Activated naive CD4-positive, alpha-beta T cell treated with anti-CD3 and anti-CD28 coated beads, Interleukin-2, amount 50 U/mL, for 24 hours (primary cell): ENCODE measurements at regions not wholly inside any gene's neighbourhood (a gene's known extent, or its start where the extent isn't known, plus 50 kb on each side); places are given as distances from the start of the nearest gene placed in this dataset.

ENCODE experiments used
- H3K27ac Mint-ChIP-seq: one replicate; pipeline ENCODE4 v1.8.0; 2021; ENCODE audit warnings: mild to moderate bottlenecking, mixed read lengths
- H3K27me3 Mint-ChIP-seq: one replicate; pipeline ENCODE4 v1.8.0; 2021; ENCODE audit warnings: mixed read lengths
- H3K36me3 Mint-ChIP-seq: one replicate; pipeline ENCODE4 v1.8.0; 2021; ENCODE audit warnings: mixed read lengths
- H3K4me1 Mint-ChIP-seq: one replicate; pipeline ENCODE4 v1.8.0; 2021; ENCODE audit warnings: mixed read lengths
- H3K4me3 Mint-ChIP-seq: one replicate; pipeline ENCODE4 v1.8.0; 2021; ENCODE audit warnings: mild to moderate bottlenecking, mixed read lengths
- H3K9me3 Mint-ChIP-seq: one replicate; pipeline ENCODE4 v1.8.0; 2021; ENCODE audit warnings: mixed read lengths

GRCh38 chr2:235151152-235151551 is 199.3 kb downstream of the SH3BP4 start:
- no peaks in the 10 kb centered on the region for H3K36me3 Mint-ChIP-seq
- H3K27me3 Mint-ChIP-seq = no peaks in the 10 kb centered on the region
- no peak overlapping the region for H3K27ac Mint-ChIP-seq
- H3K4me1 Mint-ChIP-seq = no peaks in the 10 kb centered on the region
- no peak overlapping the region for H3K4me3 Mint-ChIP-seq
- no peaks in the 10 kb centered on the region for H3K9me3 Mint-ChIP-seq

GRCh38 chr2:235155163-235155562 is 203.3 kb downstream of the SH3BP4 start:
- peaks cover 1% of the 10 kb centered on the region for H3K27me3 Mint-ChIP-seq
- H3K4me3 Mint-ChIP-seq = no peak overlapping the region
- no peaks in the 10 kb centered on the region for H3K36me3 Mint-ChIP-seq
- no peak overlapping the region for H3K27ac Mint-ChIP-seq
- no peaks in the 10 kb centered on the region for H3K9me3 Mint-ChIP-seq
- no peaks in the 10 kb centered on the region for H3K4me1 Mint-ChIP-seq

GRCh38 chr2:235156055-235156454 is 204.2 kb downstream of the SH3BP4 start:
- no peak overlapping the region for H3K4me3 Mint-ChIP-seq
- no peaks in the 10 kb centered on the region for H3K9me3 Mint-ChIP-seq
- H3K27ac Mint-ChIP-seq = no peak overlapping the region
- no peaks in the 10 kb centered on the region for H3K4me1 Mint-ChIP-seq
- no peaks in the 10 kb centered on the region for H3K36me3 Mint-ChIP-seq
- H3K27me3 Mint-ChIP-seq = peaks cover 1% of the 10 kb centered on the region

GRCh38 chr2:235157746-235158482 is 206.1 kb downstream of the SH3BP4 start:
- Mint-ChIP-seq H3K27me3 (peaks cover 8% of the 10 kb centered on the region), H3K4me3 (no peak overlapping the region), H3K9me3 (no peaks in the 10 kb centered on the region), H3K27ac (no peak overlapping the region), H3K4me1 (no peaks in the 10 kb centered on the region), H3K36me3 (no peaks in the 10 kb centered on the region)

GRCh38 chr2:235160281-235160810 is 208.5 kb downstream of the SH3BP4 start:
- H3K27me3 Mint-ChIP-seq = peaks cover 8% of the 10 kb centered on the region
- H3K36me3 Mint-ChIP-seq = no peaks in the 10 kb centered on the region
- no peak overlapping the region for H3K4me3 Mint-ChIP-seq
- H3K27ac Mint-ChIP-seq = no peak overlapping the region
- no peaks in the 10 kb centered on the region for H3K4me1 Mint-ChIP-seq
- no peaks in the 10 kb centered on the region for H3K9me3 Mint-ChIP-seq

GRCh38 chr2:235161565-235161964 is 209.7 kb downstream of the SH3BP4 start:
- H3K9me3 Mint-ChIP-seq = no peaks in the 10 kb centered on the region
- H3K4me3 Mint-ChIP-seq = no peak overlapping the region
- peaks cover 10% of the 10 kb centered on the region for H3K27me3 Mint-ChIP-seq
- H3K36me3 Mint-ChIP-seq = no peaks in the 10 kb centered on the region
- no peak overlapping the region for H3K27ac Mint-ChIP-seq
- H3K4me1 Mint-ChIP-seq = no peaks in the 10 kb centered on the region

GRCh38 chr2:235162082-235162836 is 210.4 kb downstream of the SH3BP4 start:
- H3K27ac Mint-ChIP-seq = no peak overlapping the region
- H3K4me3 Mint-ChIP-seq = no peak overlapping the region
- H3K36me3 Mint-ChIP-seq = no peaks in the 10 kb centered on the region
- H3K27me3 Mint-ChIP-seq = peaks cover 9% of the 10 kb centered on the region
- H3K4me1 Mint-ChIP-seq = no peaks in the 10 kb centered on the region
- no peaks in the 10 kb centered on the region for H3K9me3 Mint-ChIP-seq

GRCh38 chr2:235162837-235163197 is 211.0 kb downstream of the SH3BP4 start:
- Mint-ChIP-seq H3K27me3 (peaks cover 9% of the 10 kb centered on the region), H3K27ac (no peak overlapping the region), H3K4me3 (no peak overlapping the region), H3K9me3 (no peaks in the 10 kb centered on the region), H3K4me1 (no peaks in the 10 kb centered on the region), H3K36me3 (no peaks in the 10 kb centered on the region)

- H3K36me3 Mint-ChIP-seq = no peaks in the 10 kb centered on the region
- no peak overlapping the region for H3K27ac Mint-ChIP-seq
- peaks cover 6% of the 10 kb centered on the region for H3K9me3 Mint-ChIP-seq
- no peaks in the 10 kb centered on the region for H3K4me1 Mint-ChIP-seq
- no peak overlapping the region for H3K4me3 Mint-ChIP-seq
- peaks cover 9% of the 10 kb centered on the region for H3K27me3 Mint-ChIP-seq
Measured at GRCh38 chr2:235165136-235165535, 213.3 kb downstream of the SH3BP4 start.

GRCh38 chr2:235165631-235166030 is 213.8 kb downstream of the SH3BP4 start:
- Mint-ChIP-seq H3K4me3 (no peak overlapping the region), H3K4me1 (no peaks in the 10 kb centered on the region), H3K9me3 (peaks cover 6% of the 10 kb centered on the region), H3K27ac (no peak overlapping the region), H3K27me3 (peaks cover 9% of the 10 kb centered on the region), H3K36me3 (no peaks in the 10 kb centered on the region)

- H3K36me3 Mint-ChIP-seq = no peaks in the 10 kb centered on the region
- H3K4me1 Mint-ChIP-seq = no peaks in the 10 kb centered on the region
- no peak overlapping the region for H3K4me3 Mint-ChIP-seq
- H3K27me3 Mint-ChIP-seq = peaks cover 2% of the 10 kb centered on the region
- H3K9me3 Mint-ChIP-seq = peaks cover 6% of the 10 kb centered on the region
- H3K27ac Mint-ChIP-seq = no peak overlapping the region
Measured at GRCh38 chr2:235168174-235168979, 216.6 kb downstream of the SH3BP4 start.

- no peak overlapping the region for H3K4me3 Mint-ChIP-seq
- no peak overlapping the region for H3K27ac Mint-ChIP-seq
- peaks cover 6% of the 10 kb centered on the region for H3K9me3 Mint-ChIP-seq
- no peaks in the 10 kb centered on the region for H3K4me1 Mint-ChIP-seq
- peaks cover 2% of the 10 kb centered on the region for H3K27me3 Mint-ChIP-seq
- H3K36me3 Mint-ChIP-seq = no peaks in the 10 kb centered on the region
Measured at GRCh38 chr2:235170016-235170415, 218.2 kb downstream of the SH3BP4 start.

- Mint-ChIP-seq H3K4me1 (no peaks in the 10 kb centered on the region), H3K27me3 (peaks cover 1% of the 10 kb centered on the region), H3K9me3 (peaks cover 6% of the 10 kb centered on the region), H3K4me3 (no peak overlapping the region), H3K36me3 (no peaks in the 10 kb centered on the region), H3K27ac (no peak overlapping the region)
Measured at GRCh38 chr2:235170536-235171521, 219.0 kb downstream of the SH3BP4 start.

- Mint-ChIP-seq H3K36me3 (no peaks in the 10 kb centered on the region), H3K4me3 (no peak overlapping the region), H3K27ac (no peak overlapping the region)
Measured at GRCh38 chr2:235171550-235172031, 219.8 kb downstream of the SH3BP4 start.

More at GRCh38 chr2:235171550-235172031, 219.8 kb downstream of the SH3BP4 start:
- peaks cover 6% of the 10 kb centered on the region for H3K9me3 Mint-ChIP-seq
- H3K4me1 Mint-ChIP-seq = no peaks in the 10 kb centered on the region
- peaks cover 2% of the 10 kb centered on the region for H3K27me3 Mint-ChIP-seq
